GM04503 (cell line): ENCODE measurements at regions not wholly inside any gene's neighbourhood (a gene's known extent, or its start where the extent isn't known, plus 50 kb on each side); places are given as distances from the start of the nearest gene placed in this dataset.
A peak's percentile ranks its signal among the peaks of the same experiment; 100 is the strongest.

Experiments
- DNase-seq: peaks from one replicate; pipeline ENCODE4 v3.0.0-alpha.2; 2012; ENCODE audit warnings: low read depth

DNA sequence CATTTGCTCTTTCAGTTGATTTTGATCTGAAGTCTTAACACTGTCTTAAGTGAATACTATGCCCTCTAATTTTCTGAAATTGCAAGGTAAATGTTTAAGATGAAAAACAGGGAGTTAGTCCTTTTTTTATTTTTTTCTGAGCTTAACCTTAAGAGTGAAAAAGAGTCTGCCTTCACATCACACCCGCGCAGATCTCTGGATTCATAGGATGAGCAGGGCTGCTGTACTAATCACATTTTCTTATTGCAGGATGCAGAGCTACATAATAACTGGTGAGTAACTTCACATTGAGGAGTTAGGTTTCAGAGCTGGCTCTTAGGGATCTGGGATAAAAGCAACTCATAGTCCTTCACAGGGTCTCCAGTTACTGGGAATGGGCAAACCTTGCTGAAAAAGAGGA lies 188.7 kb upstream of the ATP1B1 start:
- no peak for DNase-seq

DNA sequence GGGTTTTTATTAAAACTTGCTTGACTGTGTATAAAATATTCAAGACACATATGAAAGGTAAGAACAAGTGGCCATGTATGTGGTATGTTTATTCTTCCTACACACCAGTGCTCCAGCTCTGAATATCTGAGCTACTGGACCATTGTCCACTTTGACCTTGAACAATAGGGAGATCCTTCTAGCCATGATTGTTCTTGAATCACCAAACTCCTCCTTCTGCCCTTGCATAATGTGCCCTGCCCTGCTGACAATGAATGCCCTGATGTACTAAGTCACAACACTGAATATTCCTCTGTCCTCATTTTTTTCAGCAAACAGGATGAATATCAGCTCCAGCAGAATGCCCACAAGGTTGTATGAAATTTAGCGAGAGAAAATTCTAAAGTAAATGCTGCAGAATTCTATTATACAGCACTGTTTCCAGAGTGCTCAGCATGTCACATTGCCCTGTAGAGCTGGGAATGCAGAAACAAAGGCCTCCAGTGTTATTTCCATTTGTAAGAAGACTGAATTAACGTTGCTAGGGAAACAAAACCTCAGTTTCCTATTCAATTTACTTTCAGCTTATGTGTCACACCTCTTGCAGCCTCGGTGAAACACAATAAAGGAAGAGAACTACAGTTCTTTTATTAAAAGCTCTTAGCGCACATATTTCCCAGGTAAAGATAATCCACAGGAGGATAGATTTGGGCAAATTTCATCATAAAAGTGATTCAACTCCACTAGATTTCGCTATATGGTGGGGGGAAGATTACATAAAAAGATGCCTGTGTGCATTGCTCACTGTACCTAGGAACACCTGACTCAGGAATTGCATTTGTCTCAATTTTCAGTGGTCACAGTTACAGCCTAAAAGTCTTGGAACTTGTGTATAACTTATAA lies 187.4 kb upstream of the ATP1B1 start:
- DNase-seq = no peak

DNA sequence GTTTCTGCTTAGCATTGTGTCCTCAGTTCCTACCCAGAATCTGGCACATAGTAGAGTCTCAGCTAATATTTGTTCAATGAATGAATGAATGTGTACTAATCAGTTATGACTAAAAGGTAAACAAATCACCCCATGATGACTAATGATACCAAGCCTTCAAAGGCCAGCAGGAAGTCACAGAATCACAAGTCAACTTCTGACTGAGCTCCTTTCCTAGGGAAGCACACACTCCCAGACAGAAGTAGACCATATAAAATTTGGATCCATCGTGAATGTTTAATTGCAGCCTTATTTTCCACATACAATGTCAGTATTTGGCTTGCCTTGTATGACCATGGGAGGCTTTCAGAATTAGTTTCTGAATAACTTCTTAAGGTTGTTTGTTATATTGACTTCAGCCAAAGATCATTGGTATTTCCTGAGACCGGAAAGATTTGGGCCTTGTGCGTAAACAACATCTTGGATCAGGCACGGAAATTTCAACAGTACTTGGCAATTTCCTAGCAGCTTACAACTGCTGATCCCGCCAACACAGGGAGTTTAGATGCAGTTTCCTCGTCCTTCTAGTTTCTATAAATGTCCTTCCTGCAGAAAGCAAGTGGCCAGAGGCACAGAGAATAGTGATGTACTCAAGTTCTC lies 185.9 kb upstream of the ATP1B1 start:
- peak; percentile 5 for DNase-seq

DNA sequence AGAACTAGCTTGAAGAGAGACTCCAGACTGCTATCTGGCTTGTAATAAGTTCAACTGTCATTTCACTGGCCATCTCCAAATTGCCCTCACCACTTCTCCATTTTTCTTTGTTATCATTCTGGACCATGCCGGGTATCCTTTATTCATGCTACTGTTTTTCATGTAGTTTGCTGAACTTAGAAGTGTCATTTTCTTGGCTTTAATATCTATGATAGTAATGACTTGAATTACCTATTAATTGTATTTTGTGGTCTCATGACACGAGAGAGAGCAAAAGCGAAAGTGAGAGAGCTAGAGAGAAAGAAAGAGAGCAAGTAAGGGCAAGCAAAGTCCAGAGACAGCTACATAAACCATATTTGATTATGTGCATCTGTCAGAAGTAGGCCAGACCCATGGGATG lies 184.9 kb upstream of the ATP1B1 start:
- no peak for DNase-seq

DNA sequence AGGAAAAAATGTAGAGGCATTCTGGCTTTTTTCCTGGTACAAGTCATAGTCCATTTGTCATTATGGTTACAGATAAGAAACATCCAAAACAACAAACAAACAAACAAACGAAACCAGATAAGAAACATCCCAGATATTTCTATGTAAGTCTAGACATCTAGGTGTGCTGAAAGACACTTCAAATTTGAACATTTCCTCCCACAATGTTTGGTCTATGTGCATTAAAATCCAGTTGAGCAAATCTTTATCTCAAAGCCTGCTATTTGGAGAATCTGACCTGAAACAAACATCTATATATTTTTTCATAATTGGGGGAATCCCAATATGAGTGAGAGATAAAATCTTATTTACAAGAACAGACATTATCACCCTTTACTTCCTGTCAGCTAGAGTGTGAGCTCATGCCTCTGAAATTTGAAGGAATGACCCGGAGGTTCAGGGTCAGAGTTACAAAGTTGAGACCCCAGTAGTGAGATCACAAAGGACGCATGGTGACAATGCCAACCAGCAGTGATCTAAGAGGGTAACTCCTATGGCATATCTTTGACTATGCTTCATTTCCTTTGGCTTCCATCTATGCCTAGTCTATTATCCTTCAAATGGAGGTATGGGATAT lies 182.9 kb upstream of the ATP1B1 start:
- no peak for DNase-seq

DNA sequence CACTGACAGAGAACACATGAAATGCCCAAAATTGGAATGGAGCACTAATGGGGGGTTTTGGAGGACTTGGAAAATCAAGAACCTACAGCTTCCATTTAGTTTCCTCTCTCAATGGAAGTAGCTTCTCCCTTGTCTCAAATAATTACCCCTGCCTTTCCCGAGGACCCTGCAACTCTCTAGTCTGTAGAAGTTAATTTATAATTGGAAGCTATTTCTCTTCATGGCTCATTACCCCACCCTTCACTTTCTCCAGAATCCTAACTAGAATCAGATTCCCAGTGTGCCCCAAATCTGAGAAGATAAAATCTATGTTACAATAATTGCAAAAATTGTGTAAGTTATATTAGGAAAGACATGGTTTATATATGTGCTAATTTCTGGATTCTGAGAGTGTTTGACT lies 181.5 kb upstream of the ATP1B1 start:
- DNase-seq = no peak

DNA sequence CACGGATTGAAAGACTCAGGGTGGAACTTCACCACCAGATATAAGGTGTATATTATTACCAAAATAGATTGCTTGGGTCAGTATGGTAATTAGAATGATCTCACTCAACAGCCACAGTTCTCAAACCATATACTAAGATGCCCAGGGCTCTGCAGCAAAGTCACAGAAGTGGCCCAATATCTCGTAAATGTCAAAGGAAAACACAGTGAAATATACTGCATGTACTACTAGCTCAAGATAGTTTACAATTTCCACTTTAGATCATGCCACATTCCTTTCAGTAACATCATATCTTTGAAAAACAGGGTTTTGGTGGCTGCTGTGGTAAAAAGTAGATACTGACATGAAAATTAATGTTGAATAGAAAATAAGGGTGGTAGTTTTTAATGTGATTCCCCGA lies 180.3 kb upstream of the ATP1B1 start:
- no peak for DNase-seq

DNA sequence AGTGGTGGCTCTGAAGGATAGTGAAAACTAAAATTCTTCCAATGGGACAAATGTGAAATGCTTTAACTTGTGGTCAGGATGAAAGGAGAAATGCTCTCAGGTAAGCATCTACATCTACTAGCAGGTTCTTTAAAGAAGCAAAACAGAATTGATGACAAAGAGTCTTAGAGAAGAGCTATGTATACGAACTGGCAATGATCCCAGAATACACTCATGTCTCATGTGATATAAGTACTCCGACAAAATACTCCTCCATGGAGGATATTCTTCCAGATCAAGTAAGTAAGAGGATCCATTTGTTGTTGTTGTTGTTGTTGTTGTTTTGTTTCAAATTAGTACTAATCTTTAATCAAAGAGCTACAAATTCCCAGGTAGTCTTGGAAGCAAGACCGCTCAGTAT lies 174.0 kb upstream of the ATP1B1 start:
- no peak for DNase-seq

DNA sequence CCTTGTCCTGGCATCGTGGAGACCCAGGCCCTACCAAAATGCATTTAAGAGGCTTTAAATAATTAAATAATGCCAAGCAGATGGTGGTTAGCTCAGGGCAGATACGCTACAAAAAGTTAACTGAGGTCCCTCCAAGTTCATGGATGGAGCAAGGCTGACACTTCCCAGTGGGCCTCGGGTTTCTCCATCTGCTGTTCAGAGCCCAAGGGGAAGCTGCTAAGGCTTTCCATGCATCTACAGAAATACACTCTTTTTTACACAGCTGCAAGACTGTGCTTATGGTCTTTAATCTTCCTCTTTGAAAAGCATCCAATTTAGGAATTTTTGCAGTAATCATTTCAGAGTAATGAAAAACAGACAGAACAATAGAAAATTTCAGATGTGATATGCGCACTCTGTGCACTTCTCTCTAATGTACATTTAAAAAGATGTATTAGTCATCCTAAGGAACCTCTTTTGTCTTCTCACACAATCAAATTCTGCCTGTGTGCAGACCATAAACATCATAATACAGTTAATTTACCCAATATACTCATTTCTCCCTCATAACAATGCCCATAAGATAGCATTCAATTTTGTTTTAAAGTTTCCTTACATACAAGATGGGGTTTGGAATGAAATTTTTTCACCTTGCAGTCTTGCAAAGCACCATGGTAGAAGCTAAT lies 173.2 kb upstream of the ATP1B1 start:
- DNase-seq = no peak

DNA sequence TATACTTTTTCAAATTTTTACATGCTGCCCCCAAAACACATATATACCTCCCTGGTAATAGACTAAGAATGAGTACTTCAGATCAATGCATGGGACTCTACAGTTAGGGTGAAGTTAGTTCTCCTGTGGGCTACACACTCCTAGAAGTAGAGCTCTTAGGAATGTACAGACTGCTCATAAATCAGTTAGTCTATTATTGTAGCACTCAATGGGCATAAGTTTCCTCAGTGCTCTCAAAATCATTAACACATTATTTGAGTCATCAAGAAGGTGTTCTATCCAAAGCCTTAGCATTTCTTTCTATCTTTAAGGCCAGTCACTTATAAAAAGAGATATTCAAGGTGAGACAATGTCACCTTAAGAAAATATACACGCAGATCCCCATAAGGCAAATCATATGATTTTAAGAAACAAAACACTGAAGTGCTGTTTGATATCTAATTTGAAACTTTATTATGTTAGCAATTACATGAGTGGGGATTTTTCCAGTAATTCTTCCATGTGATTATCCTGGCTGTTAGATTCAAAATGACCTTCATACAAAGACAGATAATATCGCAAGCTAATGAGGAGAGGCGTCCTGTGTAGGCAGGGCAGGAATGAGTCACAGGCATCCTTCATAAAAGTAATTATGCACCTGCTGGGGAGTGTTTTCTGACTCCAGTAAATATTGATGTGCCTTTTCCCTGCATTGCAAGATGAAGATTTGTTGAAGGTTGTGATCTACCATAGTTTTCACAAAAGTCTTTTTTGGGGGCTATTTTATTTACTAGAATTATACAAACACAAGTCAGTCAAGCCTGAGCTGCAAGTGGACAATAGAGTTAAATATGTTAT lies 167.2 kb upstream of the ATP1B1 start:
- no peak for DNase-seq

DNA sequence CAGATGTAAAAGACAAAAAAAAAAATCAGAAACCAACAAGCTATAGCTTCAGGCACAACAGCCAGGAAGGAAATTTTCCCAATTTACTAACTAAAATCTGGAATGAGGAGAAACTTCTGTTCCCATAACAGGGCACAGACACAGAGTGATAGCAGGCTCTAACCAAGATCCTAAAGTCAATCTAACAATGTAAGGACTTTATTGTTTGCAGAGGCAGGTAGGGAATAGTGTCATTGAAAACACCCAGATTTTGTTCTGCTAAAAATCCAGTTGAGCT lies 166.6 kb upstream of the ATP1B1 start:
- no peak for DNase-seq

DNA sequence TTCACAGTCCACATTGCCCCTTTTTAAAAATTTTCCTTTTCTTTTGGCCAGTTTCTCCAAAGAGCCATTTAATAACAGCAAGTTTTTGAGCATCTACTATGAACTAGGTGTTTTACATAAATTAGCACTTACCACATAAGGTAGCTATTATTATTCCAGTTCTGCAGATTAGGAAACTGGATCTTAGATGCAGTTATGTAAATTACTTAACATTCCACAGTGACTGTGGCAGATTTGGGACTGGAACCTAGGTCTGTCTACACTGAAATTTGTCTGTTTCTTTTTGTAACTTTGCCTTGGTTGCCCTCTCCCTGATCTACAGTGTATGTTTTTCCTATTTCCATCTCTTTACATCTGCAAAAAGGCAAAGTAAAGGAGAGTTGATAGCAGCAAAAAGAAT lies 164.8 kb upstream of the ATP1B1 start:
- no peak for DNase-seq

DNA sequence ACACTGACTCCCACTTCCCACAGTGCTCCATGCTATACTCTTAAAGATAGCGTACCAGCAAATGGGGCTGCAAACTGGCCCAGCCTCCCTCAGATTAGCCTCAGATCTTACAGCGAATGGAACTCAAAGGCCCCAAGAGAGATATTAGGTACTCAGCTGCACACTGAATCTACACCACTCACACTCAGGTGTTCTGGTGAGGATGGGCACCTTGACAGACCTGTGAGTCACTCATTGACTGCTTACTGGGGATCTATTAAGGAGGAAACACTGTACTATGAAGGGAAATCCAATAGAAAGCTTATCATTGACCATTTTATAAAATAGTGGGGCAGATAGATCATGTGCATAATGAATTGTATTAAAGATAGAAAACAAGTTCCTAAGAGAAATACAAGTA lies 164.3 kb upstream of the ATP1B1 start:
- no peak for DNase-seq

DNA sequence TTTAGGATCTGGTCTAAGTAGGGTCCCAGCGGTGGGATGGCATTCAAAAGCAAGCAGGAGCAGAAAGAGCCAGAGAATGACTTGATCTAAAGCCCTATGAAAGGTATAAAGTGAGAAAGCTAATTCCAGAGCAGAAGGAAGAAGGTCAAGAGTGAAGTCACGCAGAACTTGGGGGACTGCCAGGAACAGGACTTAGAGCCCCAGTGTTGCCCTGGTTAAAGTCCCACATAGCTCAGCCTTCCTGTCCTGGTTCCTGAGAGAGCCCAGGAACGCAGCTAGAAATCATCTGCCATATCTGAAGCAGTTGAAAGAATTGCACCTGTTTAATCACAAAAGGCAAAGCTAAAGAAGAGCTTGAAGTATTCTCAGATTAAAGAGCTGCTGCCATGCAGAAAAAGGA lies 160.6 kb upstream of the ATP1B1 start:
- DNase-seq = no peak

DNA sequence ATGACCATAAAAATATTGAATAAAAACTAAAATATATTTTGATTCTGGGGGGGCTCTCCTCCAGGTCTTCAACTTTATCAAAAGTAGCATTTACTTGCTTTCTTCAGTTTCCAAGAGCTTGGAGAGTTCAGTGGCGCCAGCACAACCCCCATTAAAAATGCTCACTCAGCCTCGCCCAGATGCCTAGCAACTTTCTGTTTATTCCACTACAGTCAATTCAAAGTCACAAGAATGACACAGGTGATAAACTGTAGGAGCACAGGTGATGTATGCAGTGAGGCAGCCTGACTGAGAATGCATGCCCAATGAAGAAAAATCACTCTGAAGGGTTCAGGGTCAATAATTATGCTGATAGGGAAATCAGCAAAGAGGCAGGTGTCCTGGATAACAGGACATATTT lies 159.4 kb upstream of the ATP1B1 start:
- DNase-seq = no peak

DNA sequence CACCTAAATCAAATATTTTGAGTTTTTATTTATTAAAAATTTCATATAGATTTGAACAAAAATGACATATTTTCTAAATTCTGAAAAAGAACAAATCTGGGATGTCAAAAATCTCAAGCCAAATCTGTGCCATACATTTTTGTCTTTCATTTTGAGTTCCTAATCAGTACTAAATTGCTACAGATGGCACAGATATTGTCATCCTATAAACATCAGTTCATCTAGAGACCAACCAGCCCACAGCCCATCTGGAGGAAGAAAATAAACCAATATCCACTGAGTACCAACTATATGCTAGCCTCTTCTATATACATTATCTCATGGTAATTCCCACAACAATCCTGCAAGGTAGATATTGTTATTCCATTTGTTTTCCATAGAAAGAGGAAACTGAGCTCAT lies 156.8 kb upstream of the ATP1B1 start:
- no peak for DNase-seq

DNA sequence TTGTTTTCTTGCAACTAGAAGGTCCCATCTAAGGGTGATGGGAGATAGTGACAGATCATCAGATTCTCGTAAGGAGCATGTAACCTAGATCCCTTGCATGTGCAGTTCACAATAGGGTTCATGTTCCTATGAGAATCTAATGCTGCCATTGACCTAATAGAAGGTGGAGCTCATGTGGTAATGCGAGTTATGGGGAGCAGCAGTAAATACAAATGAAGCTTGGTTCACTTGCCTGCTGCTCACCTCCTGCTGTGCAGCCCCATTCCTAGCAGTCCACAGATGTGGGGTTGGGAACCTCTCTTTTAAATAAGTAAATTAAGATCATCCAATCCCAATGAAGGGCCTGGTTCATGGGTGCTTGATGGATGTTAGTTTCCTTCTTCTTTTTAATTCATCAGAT lies 148.7 kb upstream of the ATP1B1 start:
- no peak for DNase-seq

DNA sequence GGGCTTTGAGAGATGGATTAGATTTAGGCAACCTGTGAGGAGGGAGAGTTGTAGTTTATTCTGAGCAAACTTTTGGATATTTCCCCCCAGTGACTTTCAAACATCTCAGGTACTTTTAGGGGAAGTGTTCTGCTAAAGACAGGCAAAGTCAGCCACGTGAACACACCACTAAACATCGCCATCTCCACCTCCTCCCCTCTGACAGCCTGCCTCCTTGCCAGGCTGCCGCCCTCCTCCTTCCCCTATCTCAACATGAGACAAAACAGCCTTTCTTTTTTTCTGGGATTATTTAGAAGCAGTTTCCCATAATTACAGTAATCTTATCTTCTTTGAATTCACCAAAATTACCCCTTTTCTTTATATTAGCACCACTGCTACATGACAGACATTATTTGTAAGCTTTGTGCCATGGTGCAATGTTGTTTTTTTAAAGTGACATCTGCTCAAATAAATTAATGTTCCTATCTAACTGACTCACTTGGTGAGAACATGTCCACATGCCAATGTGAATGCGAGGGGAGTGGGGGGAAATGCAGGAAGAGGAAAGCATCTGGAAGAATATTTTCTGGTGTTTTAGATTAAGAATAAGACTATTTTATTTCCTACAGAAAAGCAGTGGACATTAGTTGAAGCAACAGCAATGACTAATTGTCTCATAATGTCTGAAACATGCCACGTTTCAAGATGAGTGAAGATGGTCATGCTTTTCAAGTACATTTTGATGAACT lies 147.8 kb upstream of the ATP1B1 start:
- no peak for DNase-seq

DNA sequence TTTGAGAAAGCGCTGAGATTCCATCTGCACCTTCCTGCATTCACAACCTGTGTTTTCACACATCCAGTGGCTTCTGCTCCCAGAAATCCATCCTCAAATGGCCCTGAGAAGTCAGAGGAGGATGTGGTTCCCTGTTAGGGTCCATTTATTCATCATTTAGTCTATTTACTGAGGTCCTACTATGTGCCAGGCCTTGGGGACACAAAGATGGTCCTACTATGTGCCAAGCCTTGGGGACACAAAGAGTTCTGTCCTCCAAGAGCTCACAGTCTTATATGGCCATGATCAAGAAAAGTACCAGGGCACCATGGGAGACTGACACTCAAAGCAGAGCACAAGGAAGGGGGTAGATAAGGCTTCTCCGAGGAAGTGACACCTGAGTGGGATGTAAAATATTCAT lies 147.1 kb upstream of the ATP1B1 start:
- no peak for DNase-seq

DNA sequence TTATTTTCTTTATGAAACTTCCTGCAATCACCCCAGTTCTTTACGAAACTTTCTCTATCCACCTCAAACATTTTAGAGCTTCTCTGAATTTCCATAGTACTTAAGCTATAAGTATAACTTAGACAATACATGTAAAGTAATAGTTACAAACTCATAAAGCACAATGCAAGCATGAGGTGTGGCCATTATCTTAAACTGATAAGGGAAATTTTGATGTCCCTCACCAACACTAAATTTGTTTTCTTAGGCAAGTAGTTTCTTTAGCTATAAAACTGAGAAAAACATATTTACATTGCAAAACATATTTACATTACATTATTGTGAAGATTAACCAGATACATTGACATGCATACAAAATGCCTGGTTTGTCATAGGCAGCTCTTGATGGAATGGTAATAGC lies 146.4 kb upstream of the ATP1B1 start:
- DNase-seq = no peak

DNA sequence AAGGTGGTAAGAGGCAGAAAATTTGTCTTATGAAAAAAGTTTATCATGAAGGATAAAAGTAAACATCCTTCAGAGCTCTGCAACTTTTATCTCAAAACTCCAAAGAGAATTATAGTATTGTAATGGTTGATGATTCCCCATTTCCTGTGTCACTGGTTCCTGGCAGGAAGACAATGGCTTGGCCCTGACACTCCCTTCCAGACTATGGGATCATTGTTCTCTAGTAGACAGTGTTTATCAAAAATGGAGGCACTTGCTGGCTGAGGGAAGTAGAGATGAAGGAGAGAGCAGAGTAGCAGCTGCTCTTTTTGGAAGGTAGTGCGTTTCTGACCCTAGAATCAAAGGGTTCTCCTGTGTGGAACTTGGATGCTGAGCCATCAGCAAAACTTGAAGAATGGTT lies 145.9 kb upstream of the ATP1B1 start:
- DNase-seq = no peak

DNA sequence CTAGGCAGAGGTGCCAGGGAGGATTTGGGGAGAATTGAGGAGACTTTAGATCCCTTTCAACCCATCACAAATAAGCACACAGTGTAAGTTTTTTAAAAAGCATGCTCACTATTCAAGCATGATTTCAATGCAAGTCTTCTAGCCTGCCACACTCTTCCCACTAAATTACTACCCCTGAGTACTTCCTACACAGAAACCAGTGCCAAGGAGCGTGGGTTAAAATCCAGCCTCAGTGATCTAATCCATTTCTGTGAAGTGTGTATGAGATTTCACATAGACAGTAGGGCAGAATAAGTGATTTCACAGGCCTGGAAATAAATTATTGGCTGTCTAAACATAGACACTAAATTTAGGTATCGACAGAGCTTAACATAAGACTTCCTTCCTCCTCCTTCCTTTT lies 142.9 kb upstream of the ATP1B1 start:
- no peak for DNase-seq
